RKO (cell line): ENCODE measurements at regions not wholly inside any gene's neighbourhood (a gene's known extent, or its start where the extent isn't known, plus 50 kb on each side); places are given as distances from the start of the nearest gene placed in this dataset.
"Not testable (repeated sequence)": the region's sequence is repeated elsewhere in the genome, so short reads cannot be mapped to it uniquely, and the experiment has no call there.

ENCODE experiments used
- DNase-seq: peaks from one replicate; pipeline ENCODE4 v3.0.0-alpha.2; 2016; ENCODE audit warnings: low spot score

DNA sequence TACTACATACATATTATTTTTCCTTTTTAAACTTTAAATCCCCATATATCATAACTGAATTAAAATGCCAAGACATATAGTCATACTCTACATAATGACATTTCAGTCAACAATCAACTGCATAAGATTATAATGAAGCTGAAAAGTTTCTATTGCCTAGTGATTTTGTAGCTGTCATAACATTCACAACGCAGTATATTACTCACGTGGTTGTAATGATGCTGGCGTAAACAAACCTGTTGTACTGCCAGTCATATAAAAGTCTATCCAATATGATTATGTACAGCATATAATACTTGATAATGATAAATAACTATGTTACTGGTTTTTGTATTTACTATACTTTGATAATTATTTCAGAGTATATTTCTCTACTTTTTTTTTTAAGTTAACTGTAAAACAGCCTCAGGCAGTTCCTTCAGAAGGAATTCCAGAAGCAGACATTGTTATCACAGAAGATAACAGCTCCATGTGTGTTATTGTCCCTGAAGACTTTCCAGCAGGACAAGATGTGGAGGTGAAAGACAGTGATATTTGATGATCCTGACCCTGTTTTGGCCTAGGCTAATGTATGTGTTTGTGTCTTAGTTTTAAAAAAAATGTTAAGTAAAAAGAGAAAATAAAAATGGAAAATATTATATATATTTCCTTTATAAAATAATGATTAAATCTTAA is 443.4 kb upstream of the UBE2E2 start:
- DNase-seq: no peak

DNA sequence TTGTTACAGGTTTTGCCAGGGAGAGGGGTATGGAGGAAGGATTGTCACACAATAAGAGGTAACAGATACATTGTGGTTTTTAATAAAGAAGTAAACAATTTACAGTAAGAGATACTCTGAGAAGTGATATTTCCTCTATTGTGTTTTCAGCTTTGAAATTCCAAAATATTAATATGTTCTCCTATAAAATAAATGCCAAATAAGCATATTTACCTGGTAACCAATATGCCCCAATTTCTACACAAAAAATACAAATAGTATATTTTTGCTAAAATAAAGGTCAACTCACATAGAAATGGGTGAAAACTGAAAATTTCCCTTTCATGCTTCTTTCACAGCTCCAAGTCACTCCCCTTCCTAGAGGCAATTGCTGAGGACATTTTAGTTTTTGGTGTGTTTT is 437.4 kb upstream of the UBE2E2 start:
- no peak for DNase-seq

DNA sequence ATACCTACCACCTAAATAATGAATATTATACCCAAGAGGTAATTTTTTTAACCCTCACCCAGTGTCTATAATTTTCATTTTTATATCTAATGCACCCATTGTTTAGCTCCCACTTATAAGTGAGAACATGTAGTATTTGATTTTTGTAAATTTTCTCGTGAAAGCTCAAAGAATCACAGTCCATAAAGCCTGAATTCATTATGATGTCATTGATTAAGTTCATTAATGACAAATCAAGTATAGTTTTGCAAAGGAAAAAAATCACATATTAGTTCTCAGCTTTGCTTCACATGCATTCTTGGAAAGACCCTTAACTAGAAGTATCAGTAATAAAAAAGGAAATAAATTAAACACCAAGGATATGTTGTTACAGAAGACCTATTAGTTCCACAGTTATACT is 425.3 kb upstream of the UBE2E2 start:
- no peak for DNase-seq

DNA sequence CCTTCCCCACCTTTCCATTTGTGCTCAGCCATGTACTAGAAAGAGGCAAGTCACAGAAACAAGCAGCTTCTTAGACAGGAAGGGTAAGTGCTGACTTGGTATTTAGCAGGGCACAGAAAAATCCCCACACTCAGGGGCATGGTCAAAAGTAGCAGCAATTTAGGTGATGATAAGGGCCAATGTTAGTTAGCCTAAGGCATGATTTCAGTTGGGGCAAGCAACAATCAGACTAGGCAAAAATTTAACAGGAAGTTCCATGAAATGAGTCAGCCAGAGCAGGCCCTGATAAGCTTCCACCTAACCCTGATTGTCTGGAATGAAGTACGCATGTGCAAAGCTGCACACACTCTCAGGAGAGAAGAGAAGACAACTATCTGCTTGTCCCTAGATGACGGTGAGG is 423.4 kb upstream of the UBE2E2 start:
- DNase-seq: no peak

DNA sequence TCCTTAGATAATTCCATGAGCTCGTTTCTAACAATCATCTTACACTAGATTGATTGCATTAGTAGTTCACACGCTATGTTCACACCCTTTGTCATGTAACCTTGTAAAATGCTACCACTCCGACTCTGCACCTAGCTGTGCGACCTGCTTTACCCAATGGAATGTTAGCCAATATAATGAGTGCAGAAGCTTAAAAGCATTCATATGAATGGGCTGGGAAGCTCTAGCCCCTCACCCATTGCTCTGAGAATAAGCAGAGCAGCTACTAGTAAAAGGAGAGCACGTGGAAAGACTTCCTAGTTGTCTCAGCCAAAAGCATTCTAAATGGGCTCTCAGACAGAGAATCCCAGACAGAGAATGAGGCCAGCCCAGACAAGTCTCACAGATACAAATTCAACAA is 410.6 kb upstream of the UBE2E2 start:
- DNase-seq: no peak

DNA sequence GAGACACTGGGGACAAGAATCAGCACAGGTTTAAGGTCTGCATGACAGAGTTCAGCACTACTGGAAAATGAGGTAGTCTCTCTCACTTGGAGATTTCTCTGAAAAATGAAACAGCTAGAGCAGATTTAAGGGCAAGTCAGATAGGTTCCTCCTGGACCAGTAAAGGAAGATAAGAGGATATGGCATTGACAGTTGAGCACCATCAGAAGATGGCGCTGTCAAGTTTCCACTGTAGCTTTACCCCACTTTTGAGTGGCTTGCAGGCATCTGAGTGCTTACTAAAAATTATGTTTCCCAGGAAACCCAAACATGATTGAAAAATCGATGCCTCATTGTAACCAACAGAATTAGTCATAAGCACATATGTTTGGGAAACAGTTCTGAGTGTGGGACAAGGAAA is 407.2 kb upstream of the UBE2E2 start:
- DNase-seq: no peak

DNA sequence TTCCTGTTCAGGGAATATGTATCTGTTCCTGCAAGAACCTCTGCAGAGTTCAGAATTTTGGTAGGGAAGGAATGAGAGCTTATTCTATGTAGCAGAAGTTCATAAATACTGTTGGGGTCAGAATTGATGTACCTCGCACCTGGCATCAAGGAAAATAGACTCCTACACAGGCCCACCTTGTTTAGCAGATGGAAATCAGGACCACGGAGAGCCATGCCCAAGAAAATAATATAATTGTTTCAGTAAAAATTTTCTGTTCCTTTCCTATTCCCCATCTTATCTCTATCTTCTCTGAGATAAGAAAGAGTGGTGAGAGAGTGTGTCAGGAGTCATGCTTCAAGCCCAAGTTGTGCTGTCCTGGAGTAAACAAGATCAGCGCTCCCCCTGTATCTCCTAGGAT is 404.7 kb upstream of the UBE2E2 start:
- DNase-seq: no peak

DNA sequence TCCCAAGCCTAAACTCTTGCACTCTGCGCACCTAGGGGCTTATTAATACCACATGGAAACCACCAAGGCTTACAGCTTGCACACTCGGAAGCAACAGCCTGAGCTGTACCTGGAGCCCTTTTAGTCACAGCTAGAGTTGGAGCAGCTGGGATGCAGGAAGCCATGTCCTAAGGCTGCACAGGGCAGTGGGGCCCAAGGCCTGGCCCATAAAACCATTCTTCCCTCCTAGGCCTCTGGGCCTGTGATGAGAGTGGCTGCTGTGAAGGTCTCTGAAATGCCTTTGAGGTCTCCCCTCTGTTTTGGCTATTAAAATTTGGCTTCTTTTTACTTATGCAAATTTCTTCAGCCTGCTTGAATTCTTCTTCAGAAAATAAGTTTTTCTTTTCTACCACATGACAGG is 383.9 kb upstream of the UBE2E2 start:
- DNase-seq: no peak

DNA sequence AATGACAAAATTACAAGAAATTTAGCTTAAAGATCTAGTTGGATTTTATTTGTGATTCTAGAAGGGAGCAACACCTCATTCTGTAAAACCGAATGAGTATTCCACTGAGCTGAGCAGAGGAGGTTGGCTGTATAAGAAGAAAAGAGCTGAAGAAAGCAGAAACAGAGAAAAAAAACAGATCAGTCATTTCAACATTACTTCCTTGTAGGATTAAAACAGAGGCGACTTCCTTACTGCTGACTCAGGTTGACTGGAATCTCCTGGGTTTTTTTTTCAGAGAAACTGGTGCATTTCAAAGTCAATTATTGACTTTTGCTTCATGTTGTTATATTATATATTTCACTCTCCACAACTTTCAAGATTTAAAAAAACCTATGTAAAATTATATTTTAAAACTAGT is 368.1 kb upstream of the UBE2E2 start:
- peak; percentile 26 for DNase-seq

DNA sequence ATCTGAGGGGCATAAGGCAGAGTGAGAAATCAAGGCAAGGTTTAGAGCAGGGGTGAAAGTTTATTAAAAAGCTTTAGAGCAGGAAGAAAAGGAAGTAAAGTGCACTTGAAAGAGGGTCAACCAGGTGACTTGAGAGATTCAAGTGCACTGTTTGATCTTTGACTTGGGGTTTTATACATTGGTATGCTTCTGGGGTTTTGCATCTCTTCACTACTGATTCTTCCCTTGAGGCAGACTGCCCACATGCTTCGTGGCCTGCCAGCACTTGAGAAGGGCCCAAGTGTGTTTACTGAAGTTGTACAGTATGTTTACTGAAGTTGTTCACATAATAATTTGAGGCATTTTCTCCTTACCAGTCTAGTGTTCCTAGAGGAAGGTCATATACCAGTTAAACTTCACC is 367.0 kb upstream of the UBE2E2 start:
- no peak for DNase-seq

DNA sequence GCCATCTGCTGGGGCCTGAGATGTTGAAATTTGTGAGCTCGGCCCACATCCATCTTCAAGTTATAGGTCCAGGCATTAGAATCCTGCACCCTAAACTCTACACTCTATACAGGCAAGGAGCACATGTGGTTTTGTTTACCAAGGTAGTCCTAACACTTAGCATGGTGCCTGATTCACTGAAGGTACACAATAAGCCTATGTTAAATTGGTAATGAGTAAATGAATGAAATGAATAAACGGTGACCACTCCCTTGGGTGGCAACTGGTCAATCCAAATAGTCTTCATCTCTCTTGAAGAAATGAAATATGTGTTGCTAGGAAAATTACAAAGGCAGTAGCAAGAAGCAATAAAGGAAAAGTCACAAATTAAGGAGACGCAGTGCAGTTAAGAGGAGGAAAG is 359.3 kb upstream of the UBE2E2 start:
- no peak for DNase-seq

DNA sequence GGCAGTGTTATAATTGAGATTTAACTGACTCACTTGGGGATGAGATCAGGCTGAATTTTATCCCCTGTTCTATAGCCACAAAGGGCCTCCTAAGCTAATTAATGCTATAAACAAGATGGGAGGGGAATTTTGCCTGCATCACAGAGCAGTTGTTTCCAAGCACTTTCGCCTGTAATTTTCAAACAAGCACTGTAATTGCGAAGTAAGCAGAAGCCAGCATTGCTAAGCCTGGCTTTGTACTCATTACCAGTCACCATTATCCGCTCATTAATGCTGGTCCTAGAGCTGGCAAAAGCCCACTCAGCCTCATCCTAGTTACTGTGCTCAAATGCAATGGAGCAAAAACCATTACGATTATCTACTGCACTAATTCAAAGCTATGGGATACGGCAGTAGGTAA is 356.6 kb upstream of the UBE2E2 start:
- DNase-seq: no peak

DNA sequence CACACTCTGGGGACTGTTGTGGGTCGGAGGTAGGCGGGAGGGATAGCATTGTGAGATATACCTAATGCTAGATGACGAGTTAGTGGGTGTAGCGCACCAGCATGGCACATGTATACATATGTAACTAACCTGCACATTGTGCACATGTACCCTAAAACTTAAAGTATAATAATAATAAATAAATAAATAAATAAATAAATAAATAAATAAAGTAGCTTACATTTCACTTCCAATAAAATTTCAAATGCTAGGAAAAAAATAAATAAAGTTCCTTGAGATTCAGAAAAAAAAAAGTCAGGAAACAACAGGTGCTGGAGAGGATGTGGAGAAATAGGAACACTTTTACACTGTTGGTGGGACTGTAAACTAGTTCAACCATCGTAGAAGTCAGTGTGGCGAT is 353.5 kb upstream of the UBE2E2 start:
- DNase-seq: not testable (repeated sequence)

DNA sequence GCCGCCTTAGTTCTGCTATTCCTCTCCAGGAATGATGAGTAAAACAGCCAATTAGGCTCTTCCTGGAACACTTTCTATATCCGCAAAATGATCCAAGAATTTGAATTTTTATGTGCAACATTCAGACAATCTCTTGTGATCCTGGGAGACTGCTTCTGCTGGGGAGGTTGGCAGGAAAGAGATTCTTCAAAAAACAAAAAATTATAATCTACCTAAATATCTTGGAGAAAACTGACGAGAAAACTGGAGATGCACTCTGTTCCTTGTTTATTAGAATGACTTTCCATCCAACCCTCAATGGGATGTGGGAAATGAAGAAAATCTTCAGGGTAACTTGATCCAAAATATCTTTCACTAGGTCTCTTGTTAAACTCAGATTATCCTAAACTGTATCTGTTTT is 346.3 kb upstream of the UBE2E2 start:
- no peak for DNase-seq

DNA sequence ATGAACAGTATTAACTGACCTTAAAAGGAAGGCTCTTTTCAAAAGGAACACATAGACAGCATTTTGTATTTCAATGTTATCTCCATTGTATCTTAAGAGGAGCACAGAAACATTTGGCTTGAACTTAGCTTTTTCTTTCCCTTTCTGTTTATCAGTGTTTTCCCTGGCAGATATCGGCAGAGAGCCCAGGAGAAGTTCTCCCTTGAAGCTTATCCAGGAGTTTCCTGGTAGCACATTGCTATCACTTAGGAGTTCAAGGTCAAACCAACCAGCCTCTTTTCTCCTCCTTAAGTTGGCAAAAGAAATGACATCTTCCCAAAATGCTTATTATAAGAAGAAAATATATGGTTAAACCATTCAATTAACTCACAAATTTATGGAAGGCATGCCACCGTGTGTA is 344.6 kb upstream of the UBE2E2 start:
- DNase-seq: no peak

DNA sequence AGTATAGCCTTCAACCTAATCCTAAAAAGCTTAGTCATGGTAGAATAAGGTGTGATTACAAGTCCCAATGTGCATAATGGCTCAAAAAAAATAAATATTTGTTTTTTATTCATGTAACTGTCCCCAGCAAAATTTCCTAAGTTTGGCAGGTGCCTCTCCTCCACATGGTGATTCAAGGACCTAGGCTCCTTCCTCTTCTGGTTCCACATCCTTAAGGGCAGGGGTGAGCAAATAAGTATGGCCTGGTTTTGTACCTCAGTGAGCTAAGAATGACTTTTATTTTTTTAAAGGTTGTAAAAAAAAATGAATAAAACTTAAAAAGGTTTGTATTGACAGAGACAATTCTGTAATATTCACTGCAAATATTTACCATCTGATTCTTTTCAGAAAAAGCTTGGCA is 343.5 kb upstream of the UBE2E2 start:
- DNase-seq: no peak

DNA sequence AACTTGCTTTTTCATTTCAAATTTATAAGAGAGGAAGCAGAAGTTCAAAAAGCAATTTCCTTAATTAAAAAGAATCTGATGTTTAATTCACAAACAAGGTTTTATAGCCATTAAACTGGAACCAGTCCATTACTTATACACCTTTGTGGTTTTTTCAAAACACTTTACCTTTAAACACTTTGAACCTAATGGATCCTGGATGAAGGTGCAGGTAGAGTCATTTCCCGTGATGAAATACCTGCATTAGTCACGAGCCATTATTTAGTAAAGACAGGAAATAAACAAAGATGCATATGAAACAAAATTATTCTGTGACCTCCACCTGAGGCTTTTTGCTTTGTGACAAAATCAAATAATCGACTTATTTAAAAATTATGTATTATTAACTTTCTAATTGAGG is 341.7 kb upstream of the UBE2E2 start:
- DNase-seq: no peak

DNA sequence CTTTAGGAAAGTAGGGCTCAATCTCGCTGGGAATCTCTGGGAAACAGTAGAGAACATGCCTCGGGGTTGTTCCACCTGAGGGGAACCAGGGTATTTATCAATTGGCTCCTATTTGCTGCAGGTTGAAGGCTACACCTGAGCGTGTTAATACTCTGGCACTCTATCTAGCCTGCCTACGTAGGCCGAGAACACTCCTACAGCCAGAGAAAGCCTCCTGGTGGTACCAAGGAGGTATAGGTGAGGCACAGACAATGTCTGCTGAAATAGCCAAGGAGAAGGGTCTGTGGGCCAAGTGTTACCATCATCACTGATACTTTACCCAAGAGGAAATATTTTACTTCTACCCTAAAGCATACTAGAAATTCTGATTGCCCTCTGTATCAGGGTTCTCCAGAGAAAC is 341.0 kb upstream of the UBE2E2 start:
- no peak for DNase-seq

DNA sequence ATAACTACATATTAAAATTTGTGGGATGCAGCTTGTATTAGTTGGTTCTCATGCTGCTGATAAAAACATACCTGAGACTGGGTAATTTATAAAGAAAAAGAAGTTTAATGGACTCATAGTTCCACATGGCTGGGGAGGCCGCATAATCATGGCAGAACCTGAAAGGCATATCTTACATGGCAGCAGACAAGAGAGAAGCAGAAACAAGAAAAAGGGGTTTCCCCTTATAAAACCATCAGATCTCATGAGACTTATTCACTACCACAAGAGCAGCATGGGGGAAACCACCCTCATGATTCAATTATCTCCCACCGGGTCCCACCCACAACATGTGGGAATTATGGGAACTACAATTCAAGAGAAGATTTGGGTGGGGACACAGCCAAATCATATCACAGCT is 320.3 kb upstream of the UBE2E2 start:
- not testable (repeated sequence) for DNase-seq

DNA sequence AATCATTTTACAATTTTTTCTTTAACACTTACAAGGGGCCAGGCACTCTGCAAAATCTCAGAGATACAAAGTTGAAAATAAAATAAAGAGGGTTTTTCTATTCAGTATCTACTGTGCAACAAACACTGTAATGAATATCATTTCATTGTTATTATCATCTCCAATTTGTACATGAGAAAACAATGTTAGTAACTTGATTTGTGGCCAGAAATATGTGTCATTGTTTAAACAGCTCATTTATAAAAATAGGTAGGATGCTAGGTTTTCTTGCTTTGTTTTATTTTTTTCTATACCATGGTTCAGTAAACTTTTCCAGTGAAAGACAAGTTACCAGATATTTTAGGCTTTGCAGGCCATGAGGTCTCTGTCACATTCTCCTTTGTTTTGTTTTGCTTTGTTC is 318.1 kb upstream of the UBE2E2 start:
- DNase-seq: no peak

DNA sequence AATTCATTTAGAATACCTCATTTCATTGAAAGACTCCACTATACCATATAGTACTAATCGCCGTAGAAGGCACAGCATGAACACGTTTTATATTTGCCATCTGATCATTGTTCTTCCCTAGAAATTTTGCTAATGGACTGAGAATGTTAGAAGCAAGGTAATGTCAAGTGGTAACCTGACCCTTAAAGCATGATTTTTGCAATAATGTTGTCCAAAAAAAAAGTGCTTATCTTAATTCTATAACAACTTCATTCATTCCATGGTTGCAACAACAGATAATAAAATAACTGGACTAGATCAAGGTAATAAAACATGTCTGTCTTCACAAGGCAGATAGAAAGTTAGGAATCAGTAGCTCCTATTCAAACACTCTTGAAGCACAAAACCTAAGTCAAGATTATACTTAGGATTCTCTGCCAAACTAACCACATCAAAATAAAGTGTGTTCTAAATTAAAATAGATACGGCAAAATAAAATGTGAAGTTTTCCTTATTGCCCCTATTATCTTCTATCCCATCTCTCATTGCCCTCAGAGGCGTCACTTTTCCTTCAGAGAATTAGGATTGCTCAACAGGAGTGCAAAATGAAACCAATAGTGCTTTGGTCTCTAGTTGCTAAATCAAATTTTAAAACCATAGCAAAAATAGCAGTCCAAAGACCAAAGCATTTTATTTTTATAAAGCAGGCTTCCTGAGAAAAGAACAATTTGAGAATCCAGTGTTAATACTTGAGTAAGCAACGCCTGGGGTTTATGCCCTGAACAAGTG is 317.4 kb upstream of the UBE2E2 start:
- DNase-seq: no peak

DNA sequence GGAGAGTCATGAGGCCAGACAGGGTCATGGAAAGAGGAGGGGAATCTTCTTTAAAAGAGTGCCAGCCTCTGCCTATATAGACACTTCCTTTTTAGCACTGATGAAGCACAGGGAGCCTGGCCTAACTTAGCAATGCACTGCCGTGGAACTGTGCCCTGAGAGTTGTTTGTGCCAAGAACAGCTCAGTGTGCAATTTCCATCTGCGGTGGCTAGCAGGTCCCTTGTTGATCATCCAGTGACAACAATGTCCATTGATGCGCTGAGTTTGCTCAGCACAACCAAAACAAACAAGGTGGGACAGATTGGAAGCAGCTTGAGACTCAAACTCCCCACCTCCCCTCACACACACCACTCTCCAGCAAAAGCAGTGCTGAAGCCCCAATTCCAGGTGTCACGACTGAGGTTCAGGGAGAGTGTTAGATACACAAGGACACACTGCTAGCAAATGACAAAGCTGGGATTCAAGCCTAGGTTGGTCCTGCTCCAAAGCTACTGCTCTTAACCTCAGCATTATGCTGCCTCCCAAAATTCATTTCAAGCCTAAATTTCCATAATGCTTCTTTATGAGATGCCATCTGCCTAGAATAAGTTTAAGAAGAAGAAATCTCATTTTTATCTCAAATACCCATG is 316.6 kb upstream of the UBE2E2 start:
- DNase-seq: no peak

DNA sequence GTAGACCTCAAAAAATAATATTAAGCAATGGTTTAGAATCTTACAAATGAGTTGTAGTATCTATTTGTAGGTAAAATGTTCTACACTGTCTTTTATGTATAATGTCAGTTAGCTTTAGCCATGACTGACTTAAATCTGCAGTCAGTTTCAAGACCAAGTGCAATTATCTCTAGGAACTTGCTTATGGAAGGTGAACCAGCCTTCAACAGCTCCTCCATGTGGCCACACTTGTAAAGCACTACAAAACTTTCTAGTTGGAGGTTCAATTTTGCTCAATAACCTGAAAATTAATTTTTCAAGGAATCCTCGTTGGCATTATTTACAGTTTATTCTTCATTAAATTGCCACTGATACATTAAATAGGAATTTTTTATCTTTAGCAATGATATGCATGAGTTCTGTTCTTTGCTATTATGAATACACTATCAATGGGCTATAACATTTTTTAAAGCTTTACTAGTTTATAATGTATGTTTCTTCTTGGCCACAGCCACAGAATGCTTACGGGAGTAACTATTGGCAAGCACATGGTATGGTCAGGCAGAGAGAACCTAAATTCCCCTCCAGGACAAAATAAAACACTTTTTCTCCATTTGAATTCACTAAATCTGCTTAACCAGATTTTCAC is 315.3 kb upstream of the UBE2E2 start:
- DNase-seq: peak; percentile 62
